Astrocyte (in vitro differentiated cells and primary cell): ENCODE measurements at regions not wholly inside any gene's neighbourhood (a gene's known extent, or its start where the extent isn't known, plus 50 kb on each side); places are given as distances from the start of the nearest gene placed in this dataset.
"Not testable (repeated sequence)": the region's sequence is repeated elsewhere in the genome, so short reads cannot be mapped to it uniquely, and the experiment has no call there.

Source experiments
- EZH2 ChIP-seq: IDR thresholded peaks from 2 replicates; pipeline ENCODE4 v1.6.1; 2012; ENCODE audit warnings: mild to moderate bottlenecking, low read length, inconsistent platforms; ENCODE audit not compliant: insufficient read depth
- TF ChIP-seq, protein P1 (sequence below): IDR thresholded peaks from 2 replicates; pipeline ENCODE4 v1.5.1; 2011; ENCODE audit warnings: low read depth, mild to moderate bottlenecking, inconsistent platforms, low read length, moderate library complexity; ENCODE audit not compliant: insufficient read depth

DNA sequence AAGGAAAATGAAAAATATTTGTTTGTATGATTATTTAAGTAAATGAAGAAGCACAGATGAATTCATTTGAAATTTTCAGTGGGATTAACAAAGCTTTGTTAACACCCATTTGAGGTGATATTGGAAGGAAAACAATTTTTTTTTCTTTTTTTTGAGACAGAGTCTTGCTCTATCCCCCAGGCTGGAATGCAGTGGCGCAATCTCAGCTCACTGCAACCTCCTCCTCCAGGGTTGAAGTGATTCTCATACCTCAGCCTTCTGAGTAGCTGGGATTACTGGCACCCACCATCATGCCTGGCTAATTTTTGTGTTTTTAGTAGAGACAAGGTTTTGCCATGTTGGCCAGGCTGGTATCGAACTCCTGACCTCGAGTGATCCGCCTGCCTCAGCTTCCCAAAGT, 211.6 kb downstream of the AKAP7 start:
- not testable (repeated sequence) for TF ChIP-seq EZH2
- TF ChIP-seq, protein P1, sequence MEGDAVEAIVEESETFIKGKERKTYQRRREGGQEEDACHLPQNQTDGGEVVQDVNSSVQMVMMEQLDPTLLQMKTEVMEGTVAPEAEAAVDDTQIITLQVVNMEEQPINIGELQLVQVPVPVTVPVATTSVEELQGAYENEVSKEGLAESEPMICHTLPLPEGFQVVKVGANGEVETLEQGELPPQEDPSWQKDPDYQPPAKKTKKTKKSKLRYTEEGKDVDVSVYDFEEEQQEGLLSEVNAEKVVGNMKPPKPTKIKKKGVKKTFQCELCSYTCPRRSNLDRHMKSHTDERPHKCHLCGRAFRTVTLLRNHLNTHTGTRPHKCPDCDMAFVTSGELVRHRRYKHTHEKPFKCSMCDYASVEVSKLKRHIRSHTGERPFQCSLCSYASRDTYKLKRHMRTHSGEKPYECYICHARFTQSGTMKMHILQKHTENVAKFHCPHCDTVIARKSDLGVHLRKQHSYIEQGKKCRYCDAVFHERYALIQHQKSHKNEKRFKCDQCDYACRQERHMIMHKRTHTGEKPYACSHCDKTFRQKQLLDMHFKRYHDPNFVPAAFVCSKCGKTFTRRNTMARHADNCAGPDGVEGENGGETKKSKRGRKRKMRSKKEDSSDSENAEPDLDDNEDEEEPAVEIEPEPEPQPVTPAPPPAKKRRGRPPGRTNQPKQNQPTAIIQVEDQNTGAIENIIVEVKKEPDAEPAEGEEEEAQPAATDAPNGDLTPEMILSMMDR: not testable (repeated sequence)
